Keratinocyte (primary cell): ENCODE measurements at regions not wholly inside any gene's neighbourhood (a gene's known extent, or its start where the extent isn't known, plus 50 kb on each side); places are given as distances from the start of the nearest gene placed in this dataset.

Source experiments
- DNase-seq: peaks from one replicate; pipeline ENCODE4 v3.0.0-alpha.2; 2011; ENCODE audit warnings: low read depth, missing footprints, low spot score
- FAIRE-seq: peaks from 2 replicates; lab custom pipeline; 2011; peaks lifted over from hg19 to GRCh38; lab: Jason Lieb, UNC
- H2AFZ ChIP-seq: 2 replicates; pipeline ENCODE4 v1.6.0; 2012; ENCODE audit warnings: low read length, control low read depth, inconsistent platforms; ENCODE audit not compliant: control insufficient read depth
- H3K27ac ChIP-seq: 2 replicates; pipeline ENCODE4 v1.5.1; 2011; ENCODE audit warnings: low read length; ENCODE audit not compliant: control insufficient read depth, insufficient read depth
- H3K27me3 ChIP-seq: 3 replicates; pipeline ENCODE4 v1.6.0; 2011; ENCODE audit warnings: low read length; ENCODE audit not compliant: control insufficient read depth, insufficient read depth; ENCODE audit errors: extremely low read depth
- H3K36me3 ChIP-seq, 2 experiments: 2 replicates in 1 of 2; 3 replicates in 1 of 2; pipeline ENCODE4 v1.5.1; 2011; ENCODE audit warnings: low read length in 2 of 2, mild to moderate bottlenecking in 1 of 2; ENCODE audit not compliant: control insufficient read depth in 2 of 2, insufficient read depth in 2 of 2; ENCODE audit errors: extremely low read depth in 1 of 2
- H3K4me1 ChIP-seq: 3 replicates; pipeline ENCODE4 v1.5.1; 2011; ENCODE audit warnings: low read length; ENCODE audit not compliant: control insufficient read depth, insufficient read depth; ENCODE audit errors: extremely low read depth
- H3K4me2 ChIP-seq: 3 replicates; pipeline ENCODE4 v1.6.0; 2011; ENCODE audit warnings: low read depth, low read length; ENCODE audit not compliant: control insufficient read depth, insufficient read depth; ENCODE audit errors: extremely low read depth
- H3K4me3 ChIP-seq, 3 experiments: fragments of 200-600 bp in 1 of 3; sonication (generic) in 1 of 3; 2 replicates in 2 of 3; 3 replicates in 1 of 3; pipeline ENCODE4 v1.5.1; 2011 to 2016; ENCODE audit warnings: low read length in 3 of 3, mild to moderate bottlenecking in 3 of 3, control low read depth in 2 of 3, inconsistent platforms in 1 of 3, low read depth in 1 of 3, mixed read lengths in 1 of 3, mixed run types in 1 of 3, moderate library complexity in 1 of 3; ENCODE audit not compliant: control insufficient read depth in 2 of 3, insufficient read depth in 2 of 3; ENCODE audit errors: extremely low read depth in 1 of 3
- H3K79me2 ChIP-seq: 2 replicates; pipeline ENCODE4 v1.6.0; 2012; ENCODE audit warnings: low read length; ENCODE audit not compliant: control insufficient read depth, insufficient read depth
- H3K9ac ChIP-seq: 3 replicates; pipeline ENCODE4 v1.6.0; 2011; ENCODE audit warnings: low read length; ENCODE audit not compliant: control insufficient read depth, insufficient read depth; ENCODE audit errors: extremely low read depth
- H3K9me1 ChIP-seq: 3 replicates; pipeline ENCODE4 v1.6.0; 2011; ENCODE audit warnings: low read length; ENCODE audit not compliant: control insufficient read depth, insufficient read depth; ENCODE audit errors: extremely low read depth
- H3K9me3 ChIP-seq: 2 replicates; pipeline ENCODE4 v1.5.1; 2012; ENCODE audit warnings: low read depth, low read length; ENCODE audit not compliant: control insufficient read depth
- H4K20me1 ChIP-seq: 3 replicates; pipeline ENCODE4 v1.6.0; 2011; ENCODE audit warnings: low read length; ENCODE audit not compliant: control insufficient read depth, insufficient read depth; ENCODE audit errors: extremely low read depth
- CTCF ChIP-seq, 3 experiments: IDR thresholded peaks in 1 of 3; conservative IDR thresholded peaks in 1 of 3; optimal IDR thresholded peaks in 1 of 3; 2 replicates in 2 of 3; 3 replicates in 1 of 3; pipeline versions ENCODE3 to v1.5.1; 2011; ENCODE audit warnings: low read length in 3 of 3, mild to moderate bottlenecking in 3 of 3, moderate library complexity in 2 of 3, control low read depth in 1 of 3, inconsistent platforms in 1 of 3; ENCODE audit not compliant: insufficient read depth in 2 of 3; ENCODE audit errors: extremely low read depth in 1 of 3
- EZH2 ChIP-seq: IDR thresholded peaks from one replicate; pipeline ENCODE4 v1.6.1; 2012; ENCODE audit warnings: inconsistent platforms, mild to moderate bottlenecking, low read length, moderate library complexity
- dilution Hi-C: fragments of 300-500 bp; cut with MboI; formaldehyde crosslinking; loops from one replicate; pipeline ENCODE4 v1.7.0; 2020; ENCODE audit warnings: low sequenced_read_pairs; ENCODE audit not compliant: extremely low pct_ligation_motif_present
- small RNA-seq, 3 experiments: library from RNA; depleted of rRNA; stranded (forward); fragments of <200 nt; gene quantifications; one replicate each; pipeline ENCODE3, GENCODE V24; 2012; ENCODE audit warnings: low read depth in 3 of 3, low replicate concordance in 1 of 3; ENCODE audit not compliant: insufficient read length in 3 of 3

GRCh38 chr15:24621630-24622215 is 53.9 kb upstream of the NPAP1 start:
- Histone ChIP-seq H3K4me3 (no peak overlapping the region), H3K27ac (no peak overlapping the region), H3K79me2 (no peaks in the 10 kb centered on the region), H2AFZ (no peak overlapping the region), H3K4me2 (no peak overlapping the region), H3K9me3 (peaks cover 7% of the 10 kb centered on the region), H3K27me3 (no peaks in the 10 kb centered on the region), H3K9me1 (no peaks in the 10 kb centered on the region), H3K4me1 (no peaks in the 10 kb centered on the region), H4K20me1 (no peaks in the 10 kb centered on the region), H3K9ac (no peak overlapping the region), H3K36me3 (no peaks in the 10 kb centered on the region)
- dilution Hi-C loops: no loop called here
- DNase-seq: no peak
- no peak for TF ChIP-seq CTCF (optimal IDR thresholded peaks at IDR 0.05 in 1 of 3, IDR thresholded peaks at IDR 0.05 in 1 of 3, conservative IDR thresholded peaks at IDR 0.05 in 1 of 3; ENCODE audit: extremely low read depth in 1 of 3, insufficient read depth in 2 of 3, low read length in 3 of 3)
- no peak for TF ChIP-seq EZH2
- no peak for FAIRE-seq

Small RNA genes in the stretch of these regions (small RNA-seq; reads per million reads assigned to genes)
- gene RNU6-741P: 0 reads per million in 3 experiments
